ENCODE measurements at regions not wholly inside any gene's neighbourhood (a gene's known extent, or its start where the extent isn't known, plus 50 kb on each side); places are given as distances from the start of the nearest gene placed in this dataset.
"Not testable (repeated sequence)": the region's sequence is repeated elsewhere in the genome, so short reads cannot be mapped to it uniquely, and the experiment has no call there.

DNA sequence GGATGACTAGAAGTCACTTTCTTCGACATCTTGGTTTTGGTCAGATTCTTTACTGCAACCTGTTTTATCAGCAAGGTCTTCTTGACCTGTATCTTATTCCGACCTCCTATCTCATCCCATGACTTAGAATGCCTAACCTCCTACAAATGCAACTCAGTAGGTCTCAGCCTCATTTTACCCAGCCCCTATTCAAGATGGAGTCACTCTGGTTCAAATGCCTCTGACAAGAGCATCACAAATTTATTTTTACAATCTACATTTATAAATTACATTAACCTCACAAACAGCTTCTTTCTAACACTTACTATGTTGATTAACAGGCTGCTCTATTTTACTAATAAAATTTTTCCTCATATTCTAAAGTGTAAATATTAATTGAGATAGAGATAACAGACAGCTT is 867.0 kb upstream of the CNTN5 start:
- no peak for DNase-seq

DNA sequence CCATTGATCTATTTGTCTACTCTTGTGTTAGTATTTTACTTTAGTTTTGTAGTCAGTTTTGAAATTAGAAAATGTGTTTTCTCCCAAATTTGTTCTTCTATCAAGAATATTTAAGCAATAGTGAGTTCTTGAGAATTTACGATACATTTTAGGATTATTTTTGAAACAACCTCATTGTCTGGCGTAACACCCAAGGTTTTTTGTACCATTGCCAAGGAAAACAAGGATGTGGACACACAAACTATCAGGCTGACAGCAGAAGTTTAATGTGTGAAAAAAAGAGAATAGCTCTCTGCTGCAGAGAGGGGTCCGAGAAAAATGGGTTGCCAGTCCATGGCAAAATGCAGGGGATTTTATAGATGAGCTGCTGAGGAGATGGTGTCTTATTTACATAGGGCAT is 865.1 kb upstream of the CNTN5 start:
- DNase-seq = no peak

DNA sequence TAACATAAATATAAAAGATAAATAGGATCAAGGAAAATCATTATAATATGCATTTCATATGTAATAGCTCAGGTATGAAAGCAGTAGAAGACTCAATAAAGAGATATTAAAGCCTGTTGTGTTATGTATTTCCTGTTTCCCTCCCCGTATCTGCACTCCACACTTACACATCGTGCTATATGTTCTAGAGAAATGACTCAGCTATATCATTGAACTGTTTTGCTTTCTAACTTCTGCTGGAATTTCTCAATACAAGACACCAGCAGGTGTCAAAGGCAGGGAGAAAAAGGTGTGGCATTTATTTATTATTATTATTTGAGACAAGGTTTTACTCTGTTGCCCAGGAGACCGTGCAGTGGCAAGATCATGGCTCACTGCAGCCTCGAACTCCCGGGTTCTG is 842.8 kb upstream of the CNTN5 start:
- no peak for DNase-seq

DNA sequence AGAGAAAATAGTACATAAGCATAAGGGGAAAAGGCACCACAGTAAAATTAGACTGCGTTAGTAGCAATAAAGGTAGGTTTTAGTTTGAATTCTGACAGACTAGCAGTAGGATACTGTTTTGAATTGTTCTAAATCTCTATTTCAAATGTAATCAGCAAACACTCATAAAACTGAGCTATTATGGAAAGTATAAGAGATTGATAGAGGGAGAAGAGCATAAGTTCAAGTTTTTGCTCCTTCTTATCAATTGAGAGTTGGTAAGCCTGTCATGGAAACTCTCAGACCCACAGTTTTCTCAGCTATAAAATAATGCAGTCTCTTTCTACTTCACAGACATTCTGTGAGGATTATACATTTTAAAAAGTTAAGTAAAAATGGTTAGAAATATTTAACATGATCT is 840.2 kb upstream of the CNTN5 start:
- no peak for DNase-seq

DNA sequence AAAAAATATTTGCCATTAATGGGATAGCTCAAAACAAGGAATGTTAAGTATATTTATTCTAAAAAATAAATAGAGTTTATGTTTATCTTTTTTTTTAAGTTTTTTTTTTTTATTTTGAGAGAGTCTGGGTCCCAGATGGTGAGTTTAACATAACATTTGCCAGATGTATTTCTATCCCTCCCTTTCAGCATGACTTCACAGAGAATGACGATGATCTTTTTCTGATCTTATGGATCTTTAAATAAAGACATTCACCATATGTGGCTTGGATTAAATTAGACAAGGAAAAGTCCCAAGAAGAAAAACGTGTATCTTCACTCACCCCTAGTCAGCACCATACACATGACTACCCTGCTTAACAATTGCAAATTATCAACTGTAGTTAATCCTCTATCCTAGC is 839.8 kb upstream of the CNTN5 start:
- DNase-seq = no peak

DNA sequence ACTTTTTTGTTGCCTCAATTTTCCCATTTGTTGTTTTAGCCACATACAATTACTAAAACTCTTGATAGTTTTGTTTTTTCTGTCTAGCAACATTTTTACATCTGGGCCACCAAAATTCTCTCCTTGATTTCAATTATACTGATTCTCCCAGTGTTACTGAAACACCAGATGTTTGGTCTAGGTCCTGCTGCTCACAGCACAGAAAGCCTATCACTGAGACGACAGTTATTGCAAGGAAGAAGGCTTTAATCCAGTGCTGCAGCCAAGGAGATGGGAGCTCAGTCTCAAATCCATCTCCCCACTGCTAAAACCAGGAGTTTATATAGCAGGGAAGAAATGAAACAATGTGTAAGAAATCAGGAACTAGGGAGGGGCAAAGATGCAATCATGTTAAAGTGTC is 837.7 kb upstream of the CNTN5 start:
- no peak for DNase-seq

DNA sequence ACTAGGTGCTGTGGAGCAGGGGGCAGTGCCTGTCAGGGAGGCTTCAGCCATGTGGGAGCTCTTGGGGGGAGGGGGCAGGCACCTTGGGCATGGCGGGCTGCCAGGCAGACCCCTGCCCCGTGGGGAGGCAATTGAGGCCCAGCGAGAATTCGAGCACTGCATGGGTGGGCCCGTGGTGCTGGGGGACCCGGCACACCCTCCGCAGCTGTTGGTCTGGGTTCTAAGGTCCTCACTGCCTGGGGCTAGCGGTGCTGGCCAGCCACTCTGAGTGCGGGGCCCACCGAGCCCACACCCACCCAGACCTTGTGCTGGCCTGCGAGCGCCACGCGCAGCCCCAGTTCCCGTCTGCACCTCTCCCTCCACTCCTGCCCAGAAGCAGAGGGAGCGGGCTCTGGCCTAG is 835.5 kb upstream of the CNTN5 start:
- no peak for DNase-seq

DNA sequence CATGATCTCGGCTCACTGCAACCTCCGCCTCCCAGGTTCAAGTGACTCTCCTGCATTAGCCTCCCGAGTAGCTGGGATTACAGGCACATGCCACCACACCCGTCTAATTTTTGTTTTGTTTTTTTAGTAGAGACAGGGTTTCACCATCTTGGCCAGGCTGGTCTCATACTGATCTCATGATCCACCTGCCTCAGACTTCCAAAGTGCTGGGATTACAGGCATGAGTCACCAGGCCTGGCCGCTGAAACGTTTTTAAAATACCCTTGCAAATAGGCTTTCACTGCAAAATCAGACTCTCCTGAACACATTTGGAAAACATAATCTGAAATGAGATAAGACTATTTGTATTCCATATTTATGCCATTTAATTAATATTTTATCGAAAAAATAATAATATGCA is 826.1 kb upstream of the CNTN5 start:
- DNase-seq = no peak

DNA sequence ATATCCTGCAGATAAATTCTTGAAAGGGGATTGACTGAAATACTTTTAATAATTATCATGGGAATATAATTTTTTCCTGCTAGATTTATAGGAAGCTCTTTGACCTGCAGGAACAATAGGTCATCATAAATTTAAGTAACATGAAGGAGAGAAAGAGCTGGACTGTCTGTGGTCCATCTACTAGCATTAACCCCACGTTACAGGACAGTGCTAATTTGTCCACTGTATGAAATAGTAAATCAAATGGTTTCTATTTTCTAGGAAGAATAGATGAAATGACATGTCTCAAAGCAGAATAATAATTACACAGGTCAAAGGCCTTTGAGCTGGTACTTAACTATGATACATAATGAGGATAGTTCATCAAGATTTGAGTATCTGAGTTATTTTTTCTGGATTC is 825.4 kb upstream of the CNTN5 start:
- DNase-seq = no peak

DNA sequence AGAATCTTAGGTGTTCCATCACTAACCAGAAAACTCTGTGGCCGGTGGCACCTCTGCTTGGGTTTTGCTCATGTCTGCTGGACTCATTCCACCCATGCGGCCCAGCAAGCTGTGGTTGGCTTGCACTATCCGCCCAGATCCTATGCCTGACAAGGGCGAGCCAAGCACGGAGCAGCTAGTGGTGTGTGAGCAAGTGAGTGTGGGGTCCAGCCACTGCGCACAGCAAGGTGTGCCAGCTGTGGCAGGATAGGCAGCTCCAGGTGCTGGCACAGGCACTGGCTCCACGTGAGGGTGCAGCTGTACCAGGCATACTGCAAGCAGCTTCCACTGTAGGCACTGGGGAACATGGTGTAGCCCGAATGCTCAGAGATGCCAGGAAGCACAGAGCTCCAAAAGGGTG is 813.7 kb upstream of the CNTN5 start:
- no peak for DNase-seq

DNA sequence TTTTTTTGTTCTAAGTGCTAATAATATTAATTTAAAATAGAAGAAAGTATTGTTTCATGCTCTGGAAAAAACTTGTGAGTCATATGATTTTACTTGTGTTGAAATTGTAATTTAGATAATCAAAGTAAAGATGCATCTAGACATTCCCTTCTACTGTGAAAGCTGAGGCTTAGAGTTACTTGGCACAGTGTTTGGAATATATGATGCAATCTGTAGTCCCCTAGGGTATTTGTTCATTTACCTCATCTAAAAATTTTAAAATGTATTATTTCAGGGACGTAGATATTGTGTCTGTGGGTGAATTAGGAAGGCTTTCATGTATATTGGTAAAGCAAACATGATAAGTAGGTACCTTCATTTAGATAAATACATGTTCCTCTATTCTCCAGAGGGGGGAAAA is 793.5 kb upstream of the CNTN5 start:
- no peak for DNase-seq

DNA sequence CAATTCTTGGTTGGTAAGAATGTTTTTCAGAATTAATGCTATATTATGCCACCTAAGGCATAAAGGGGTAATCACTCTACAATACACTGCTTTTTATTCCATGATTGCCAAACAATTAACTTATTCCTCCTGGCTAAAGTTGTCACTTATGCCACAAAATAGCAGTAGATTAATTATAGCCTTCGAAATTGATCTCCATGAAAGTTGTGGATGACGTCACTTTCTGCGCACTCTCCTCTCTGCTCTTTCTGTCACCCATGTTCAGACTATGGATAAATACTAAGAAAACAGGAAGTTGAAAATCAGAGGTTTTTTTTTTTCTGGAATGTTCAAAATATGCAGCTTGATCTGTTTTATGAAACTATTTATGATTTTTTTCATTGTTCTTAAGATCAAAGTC is 790.1 kb upstream of the CNTN5 start:
- no peak for DNase-seq

DNA sequence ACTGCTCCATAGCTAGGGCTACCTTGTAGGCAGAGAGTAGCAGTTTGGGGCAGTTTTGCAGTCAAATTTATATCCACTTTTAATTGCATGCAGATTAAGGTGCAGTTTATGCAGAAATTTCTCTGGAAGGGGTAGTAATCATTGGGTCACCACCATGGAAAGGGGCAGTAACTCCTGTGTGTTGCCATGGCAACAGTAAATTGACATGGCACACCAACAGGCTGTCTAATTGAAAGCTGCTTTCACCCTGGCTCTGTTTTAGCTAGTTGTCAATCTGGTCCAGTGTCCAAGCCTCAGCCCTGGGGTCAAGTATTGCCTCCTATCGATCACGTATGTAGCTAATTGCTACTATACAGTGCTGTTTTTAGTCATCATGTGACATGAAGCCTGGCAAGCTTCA is 786.1 kb upstream of the CNTN5 start:
- no peak for DNase-seq

DNA sequence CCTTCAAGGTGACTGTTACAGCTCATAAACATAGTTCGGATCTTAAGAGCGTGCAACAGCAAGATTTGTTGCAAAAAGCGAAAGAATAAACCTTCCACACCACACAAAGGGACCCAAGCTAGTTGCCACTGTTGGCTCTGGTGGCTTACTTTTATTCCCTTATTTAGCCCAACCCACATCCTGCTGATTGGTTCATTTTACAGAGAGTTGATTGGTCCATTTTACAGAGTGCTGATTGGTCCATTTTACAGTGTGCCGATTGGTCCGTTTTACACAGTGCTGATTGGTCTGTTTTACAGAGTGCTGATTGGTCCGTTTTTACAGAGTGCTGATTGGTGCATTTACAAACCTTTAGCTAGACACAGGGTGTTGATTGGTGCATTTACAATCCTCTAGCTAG is 776.9 kb upstream of the CNTN5 start:
- no peak for DNase-seq

DNA sequence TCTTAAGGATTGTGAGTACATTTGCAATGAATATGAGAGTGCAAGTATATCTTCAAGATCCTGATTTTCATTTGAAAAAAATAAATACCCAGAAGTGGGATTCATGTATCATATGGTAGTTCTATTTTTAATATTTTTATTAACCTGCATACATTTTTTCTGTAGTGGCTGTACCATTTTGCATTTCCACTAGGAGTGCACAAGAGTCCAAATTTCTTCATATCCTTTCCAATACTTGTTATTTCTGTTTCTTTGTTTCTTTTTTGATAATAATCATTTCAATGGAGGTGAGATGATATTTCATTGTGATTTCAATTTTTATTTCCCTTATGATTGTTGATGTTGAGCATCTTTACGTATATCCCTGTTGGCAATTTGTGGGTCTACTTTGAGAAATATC is 759.8 kb upstream of the CNTN5 start:
- DNase-seq = no peak

DNA sequence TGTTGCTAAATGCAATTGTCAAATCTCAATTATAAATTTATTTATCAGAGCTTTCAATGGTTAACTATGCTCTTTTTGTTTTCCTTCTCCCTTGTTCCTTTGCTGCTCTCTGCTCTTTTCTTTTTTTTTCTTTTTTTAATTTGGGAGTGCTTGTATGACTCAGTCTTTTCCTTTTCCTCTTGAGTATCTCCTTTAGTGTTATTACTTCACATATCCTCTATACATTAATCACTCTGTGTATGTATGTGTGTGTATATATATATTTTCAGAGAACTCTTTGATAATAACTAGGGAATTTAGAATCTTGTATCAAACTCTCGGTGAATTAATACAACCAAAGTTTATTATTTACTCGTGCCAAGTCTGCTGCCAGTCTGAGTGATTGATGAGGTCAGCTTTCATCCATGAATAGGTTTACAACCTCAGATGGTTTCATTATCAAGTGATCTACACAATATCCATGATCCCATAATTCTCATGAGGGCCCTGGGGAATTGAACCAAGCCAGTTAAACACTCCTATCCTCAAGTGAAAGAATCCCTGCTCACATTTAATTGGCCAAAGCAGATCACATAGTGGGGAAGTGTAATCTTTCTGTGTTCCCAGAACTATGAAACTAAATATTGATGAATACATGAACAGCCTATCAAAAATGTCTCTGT is 743.4 kb upstream of the CNTN5 start:
- DNase-seq = no peak

DNA sequence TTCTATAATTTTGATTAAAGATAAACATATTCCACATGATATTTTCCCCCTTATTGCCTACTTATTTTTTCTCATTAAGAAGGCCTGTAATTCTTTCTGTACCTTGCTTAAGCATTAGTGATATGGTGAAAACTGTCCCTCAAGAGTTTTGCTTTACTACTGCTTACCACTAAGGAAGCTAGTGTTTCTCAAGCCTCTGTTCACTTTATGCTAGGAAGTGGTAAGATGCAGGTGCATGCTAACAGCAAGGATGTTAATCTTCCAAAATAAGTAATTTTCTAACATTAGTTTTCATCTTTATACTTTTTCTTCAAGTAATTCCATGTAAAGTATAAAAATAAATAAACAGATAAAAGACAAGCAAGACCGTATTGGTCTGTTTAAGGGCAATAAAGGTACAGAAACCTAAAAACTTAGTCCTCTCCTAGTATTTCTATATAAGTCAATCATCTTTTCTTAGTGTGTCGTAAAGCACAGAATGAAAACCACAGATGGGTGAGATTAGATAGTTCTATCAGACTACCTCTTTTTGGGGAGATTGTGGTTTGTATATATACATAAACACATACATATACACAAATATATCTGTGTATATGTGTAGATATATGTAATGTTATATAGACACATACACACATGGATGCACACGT is 731.0 kb upstream of the CNTN5 start:
- DNase-seq = no peak

DNA sequence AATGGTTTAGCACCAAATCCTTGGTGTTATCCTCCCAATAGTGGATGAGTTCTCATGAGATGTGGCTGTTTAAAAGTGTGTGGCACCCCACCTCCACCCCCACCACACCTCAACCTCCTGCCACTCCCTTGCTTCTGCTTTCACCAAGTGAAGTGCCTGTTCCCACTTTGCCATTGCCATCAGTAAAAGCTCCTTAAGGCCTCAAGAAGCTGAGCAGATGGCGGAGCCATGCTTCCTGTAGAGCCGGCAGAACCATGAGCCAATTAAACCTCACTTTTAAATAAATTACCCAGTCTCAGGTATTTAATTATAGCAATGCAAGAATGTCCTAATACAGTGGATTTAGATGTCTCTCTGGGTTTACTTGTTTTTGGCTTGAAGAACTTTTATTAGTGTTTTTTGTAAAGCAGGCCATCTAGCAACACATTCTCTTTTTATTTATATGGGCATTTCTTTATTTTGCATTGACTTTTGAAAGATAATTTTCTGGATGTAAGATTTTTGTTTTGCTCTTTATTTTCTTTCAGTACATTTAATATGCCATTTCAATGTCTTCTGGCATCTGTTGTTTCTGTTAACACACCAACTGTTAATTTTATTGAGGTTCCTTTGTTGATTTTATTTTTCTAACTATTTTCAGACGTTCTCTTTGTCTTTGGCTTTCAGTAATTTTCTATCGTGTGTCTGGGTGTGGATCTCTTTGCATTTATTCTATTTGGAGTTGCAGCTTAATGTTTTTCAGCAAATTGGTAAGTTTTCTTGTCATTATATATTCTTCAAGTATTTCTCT is 724.5 kb upstream of the CNTN5 start:
- DNase-seq = no peak

DNA sequence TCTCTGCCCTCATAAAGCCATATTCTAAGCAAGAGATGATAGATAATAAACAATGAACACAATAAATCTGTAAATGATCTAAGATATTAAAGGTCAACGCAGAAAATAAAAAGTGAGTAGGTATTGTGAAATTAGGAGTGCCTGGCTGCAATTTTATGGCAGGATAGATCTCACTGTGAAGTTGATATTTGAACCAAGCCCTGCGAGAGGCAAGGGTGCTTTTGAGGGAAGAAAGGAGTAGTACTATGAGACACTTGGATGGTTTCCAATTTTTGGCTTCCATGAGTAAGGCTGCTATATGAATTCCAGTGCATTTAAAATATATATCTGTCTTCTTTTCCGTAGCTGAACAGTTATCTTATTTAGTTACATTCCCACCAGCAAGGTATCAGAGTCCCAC is 720.0 kb upstream of the CNTN5 start:
- DNase-seq = no peak

DNA sequence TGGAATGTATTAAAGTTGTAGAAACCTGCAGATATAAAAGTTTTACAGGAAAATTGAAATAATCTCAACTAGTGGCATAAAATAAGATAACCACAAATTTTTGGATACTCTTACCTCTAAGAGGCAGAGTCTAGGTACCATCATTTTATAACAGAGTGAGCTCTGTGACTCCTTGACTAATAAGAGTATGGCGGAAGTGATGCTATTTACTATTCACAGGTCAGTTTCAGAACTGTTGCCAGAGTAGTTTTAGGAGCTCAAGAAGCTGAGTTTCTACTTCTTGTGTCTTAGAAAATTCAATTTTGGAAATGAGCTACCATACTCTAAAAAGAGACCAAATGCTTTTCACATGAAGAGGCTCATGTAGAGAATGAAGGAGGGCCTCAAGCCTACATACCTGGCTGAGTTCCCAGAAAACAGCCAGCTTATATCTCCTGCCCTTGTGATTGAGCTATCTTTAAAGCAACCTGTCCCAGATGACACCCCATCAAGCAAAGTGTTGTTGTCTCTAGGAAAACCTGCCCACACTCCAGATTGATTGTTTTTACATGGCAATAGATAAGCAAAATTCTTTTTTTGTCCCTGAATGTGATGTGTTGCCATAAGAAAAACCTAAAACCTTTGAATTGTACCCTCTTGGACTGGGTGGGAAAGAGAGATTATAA is 712.8 kb upstream of the CNTN5 start:
- DNase-seq = no peak

DNA sequence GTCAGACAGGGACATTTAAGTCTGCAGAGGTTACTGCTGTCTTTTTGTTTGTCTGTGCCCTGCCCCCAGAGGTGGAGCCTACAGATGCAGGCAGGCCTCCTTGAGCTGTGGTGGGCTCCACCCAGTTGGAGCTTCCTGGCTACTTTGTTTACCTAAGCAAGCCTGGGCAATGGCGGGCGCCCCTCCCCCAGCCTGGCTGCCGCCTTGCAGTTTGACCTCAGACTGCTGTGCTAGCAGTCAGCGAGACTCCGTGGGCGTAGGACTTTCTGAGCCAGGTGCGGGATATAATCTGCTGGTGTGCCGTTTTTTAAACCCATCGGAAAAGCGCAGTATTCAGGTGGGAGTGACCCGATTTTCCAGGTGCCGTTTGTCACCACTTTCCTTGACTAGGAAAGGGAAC is 690.4 kb upstream of the CNTN5 start:
- not testable (repeated sequence) for DNase-seq

DNA sequence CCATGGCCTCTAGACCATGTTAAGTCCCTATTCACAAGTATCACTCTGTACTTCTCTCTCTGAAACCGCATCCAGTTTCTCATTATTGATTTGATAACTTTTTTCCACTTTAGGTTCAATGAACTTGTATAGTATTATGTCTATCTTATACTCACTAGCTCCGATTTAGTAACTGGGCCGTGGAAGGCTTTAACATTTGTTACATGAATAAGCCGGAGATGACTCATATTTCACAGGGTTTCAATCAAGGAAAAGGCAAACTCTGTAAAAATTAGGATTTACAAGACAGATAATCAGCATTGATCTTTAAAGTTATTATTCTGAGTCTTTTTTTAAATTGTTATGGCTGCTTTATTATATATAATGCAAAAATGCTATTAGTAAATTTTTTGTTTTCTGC is 662.2 kb upstream of the CNTN5 start:
- no peak for DNase-seq

DNA sequence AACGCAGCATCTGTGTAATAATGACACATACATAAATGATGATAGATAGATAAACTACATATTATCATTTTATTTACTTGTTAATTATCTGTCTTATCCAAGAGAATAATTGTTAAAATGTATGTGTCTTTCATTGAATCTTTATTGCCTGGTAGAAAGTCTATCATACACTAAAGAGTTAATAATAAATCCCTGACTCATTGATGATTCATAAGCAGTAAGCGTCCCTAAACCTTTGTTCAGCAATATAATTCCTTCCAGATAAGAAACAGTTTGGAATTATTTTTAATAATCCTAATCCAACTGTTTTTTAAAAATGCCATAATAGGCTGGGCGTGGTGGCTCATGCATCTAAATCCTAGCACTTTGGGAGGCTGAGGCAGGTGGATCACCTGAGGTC is 655.6 kb upstream of the CNTN5 start:
- DNase-seq = no peak

Measured in renal pelvis (tissue), 1 donor.